NOMO-1 (cell line): ENCODE measurements at regions not wholly inside any gene's neighbourhood (a gene's known extent, or its start where the extent isn't known, plus 50 kb on each side); places are given as distances from the start of the nearest gene placed in this dataset.

ENCODE experiments used
- DNase-seq, 2 experiments: peaks; one replicate each; lab custom pipeline; 2025; ENCODE audit not compliant: unreplicated experiment in 2 of 2; lab: John Stamatoyannopoulos, UW

DNA sequence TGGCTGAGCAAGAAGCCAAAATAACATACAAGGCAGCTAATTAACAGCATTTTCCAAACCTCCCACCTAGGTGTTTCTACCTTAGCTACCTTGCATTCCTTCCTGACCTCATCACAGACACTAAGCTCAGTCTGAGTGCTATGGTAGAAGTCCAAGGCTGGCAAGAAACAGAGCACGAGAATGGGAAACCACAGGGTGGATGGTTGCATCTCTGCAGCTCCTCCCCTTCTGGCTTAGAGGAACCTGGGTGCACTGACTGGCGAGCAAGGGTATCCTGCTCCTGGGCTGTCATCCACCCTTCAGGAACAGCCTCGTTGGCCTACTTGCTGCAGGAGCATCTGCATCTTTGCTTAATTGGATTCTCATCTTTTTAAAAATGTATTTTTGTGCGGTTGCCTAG, 73.1 kb upstream of the KIRREL3 start:
- DNase-seq: no peak

DNA sequence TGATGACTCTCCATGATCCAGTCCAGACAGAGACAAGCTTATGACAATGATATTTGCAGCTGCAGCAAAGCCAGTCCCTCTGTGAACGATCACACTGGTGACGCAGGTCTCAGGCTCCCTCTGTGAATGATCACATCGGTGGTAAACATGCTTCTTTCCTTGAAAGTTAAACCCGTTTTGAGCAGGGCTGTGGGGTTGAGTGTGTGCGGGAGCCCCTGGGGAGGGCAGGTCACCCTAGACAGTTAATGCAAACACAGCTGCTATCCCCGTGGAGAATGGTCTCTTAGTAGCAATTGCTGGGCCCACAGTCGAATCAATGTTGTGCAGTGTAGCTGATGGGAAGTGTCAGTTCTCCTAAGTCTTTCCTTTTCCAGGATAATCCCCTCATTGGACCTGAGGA, 71.0 kb upstream of the KIRREL3 start:
- no peak for DNase-seq

DNA sequence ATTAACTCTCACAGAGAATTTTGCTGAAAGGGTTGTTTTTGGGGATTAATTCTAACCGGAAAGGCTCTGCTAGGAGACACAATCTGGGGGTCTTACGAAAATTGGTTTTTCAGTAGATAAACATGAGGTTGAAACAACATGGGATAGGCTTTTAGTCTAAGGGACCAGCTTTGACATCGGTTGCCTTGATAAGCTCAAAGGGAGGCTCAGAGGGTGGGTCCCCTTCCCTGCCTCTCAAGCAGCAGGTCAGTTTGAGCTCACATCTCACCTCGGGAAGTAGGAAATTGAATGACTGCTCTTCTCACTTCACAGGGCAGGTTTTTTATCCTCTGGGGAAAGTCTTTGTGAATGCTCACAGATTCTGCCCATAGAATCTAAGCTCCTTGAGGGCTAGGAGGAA, 70.2 kb upstream of the KIRREL3 start:
- no peak for DNase-seq

DNA sequence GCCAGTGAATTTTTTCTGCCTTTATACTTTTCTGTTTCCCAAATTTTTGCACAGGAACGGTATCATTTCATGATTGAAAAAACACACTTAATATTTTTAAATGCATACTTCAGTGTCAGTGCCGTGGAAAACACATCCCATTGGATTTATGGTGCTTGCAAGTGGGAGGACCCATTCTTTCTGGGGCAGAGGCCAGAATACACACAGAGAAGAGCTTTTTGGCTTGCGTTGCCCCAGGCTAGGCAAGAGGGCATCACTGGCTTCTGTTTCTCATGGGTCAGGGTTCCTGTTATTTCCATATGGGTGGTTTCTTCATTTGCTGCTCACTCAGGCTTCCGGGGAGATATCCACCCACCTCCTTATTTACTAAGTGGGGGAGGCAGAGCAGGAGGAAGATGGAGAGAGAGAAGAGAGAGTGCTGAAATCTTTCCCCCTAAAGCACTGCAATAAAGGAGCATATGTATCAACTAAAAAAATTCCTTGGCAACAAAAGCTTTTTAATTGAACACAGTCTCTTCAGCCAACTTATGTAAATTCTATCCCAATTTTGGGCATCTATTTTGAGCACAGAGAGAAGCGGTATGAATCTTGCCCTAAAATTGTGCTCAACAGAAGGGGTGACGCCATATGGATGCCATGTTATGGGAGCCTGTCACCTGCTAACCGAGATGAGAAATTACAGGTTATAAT, 66.0 kb upstream of the KIRREL3 start:
- DNase-seq: no peak

DNA sequence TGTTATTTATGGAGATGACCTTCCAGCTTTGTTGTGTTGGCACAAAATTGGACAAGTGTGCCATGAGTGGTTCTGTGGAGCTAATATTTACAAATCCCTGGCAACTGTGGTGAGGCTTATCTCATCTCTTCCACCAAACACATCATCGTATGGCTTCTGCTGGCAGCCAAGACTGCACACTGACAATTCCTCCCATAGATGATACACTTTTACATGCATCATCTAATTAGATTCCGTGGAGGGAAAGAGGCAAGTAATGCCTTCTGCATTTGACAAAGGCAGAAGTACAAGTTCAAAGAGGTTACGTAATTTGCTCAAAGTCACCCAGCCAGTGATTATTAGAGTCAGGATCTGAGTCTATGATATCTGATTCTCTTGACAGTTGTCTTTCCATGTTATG, 62.7 kb upstream of the KIRREL3 start:
- DNase-seq: no peak

DNA sequence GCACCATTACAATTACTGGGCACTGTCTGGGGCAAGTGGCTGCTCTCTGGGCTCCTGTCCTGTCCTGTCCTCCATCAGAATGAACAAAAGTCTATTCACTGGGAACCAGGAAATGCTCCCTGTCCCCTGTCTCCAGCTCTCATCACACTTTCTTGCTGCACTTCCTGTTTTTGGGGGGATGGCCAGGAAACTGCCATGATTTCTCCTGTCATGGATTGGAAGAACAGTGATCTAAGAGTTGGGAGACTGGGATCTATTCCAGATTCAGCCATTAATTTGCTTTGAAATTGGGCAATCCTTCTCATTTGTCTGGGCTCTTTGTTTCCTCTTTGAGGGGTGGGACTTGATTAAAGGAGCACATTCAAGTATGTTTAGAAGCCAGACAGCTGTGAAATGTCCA, 61.4 kb upstream of the KIRREL3 start:
- DNase-seq: no peak

DNA sequence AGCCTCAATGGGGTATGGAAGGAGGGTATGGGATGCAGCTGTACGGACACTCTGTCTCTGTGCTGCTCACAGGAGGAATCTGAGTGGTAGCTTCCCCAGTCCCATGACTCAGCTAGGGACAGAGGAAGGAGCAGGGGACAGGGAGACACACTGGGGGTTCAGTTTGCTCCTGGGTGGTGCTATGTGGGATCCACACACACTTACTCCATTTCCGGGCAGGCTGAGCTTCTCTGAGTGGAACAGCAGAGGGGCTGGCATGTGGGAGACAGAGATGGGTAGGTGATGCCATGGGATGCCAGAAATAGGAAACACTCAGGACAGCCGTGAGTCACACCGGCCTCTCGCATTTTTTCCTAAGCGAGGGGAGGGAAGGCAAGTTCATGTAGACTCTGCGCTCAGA, 59.2 kb upstream of the KIRREL3 start:
- no peak for DNase-seq

DNA sequence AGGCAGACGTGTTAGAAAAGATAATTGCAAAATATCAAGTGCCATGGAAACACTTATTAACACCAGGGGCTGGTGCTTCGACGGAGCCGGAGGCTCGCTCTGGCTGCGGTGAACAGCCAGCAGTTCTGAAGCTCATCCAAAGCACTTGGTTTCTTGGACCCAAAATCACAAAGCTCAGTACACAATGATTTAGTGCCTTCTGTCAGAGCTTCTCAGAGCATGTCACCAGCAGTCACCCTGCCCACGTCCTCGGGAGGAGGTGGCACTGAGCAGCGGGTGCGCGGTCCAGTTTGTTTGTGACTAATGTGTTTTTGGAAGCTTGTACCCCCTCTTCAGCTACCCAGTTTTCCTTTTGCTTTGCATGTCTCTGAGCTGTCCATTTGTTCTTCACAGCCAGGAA, 58.7 kb upstream of the KIRREL3 start:
- no peak for DNase-seq

DNA sequence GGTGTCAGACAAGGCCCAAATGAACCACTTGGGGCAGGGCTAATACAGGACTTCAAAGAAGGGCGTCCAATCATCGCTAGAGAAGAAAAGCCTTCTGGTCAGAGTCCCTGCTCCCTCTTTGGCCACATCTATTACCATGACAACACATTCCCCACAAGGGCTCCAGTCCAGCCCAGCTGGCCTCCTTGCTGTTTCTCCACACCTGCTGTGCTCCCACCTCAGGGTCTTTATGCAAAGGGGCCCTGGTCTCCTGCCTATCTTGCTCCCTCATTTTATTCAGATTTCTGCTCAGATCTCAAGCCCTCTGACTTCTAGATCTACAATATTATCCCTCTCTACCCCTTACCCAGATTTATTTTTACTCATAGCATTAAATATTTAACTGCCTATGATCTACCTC, 58.0 kb upstream of the KIRREL3 start:
- DNase-seq: no peak

DNA sequence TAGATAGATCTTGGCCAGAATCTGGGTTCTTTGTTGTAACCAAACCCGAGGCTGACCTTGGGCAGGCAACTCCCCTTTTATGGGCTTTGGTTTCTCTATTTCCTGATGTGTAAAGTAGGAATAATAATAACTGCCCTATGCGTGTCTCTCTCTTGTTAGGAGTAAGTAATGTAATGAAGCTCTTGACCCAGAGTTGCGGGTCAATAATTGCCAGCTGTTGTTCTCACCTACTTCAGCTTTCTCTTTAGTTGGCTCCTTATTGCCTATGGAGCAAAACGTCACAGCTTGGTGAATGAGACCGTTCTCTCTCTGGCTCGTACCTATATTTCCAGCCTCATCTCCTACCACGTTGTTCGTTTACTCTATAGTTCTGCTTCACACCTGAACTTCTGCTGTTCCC, 56.6 kb upstream of the KIRREL3 start:
- no peak for DNase-seq

DNA sequence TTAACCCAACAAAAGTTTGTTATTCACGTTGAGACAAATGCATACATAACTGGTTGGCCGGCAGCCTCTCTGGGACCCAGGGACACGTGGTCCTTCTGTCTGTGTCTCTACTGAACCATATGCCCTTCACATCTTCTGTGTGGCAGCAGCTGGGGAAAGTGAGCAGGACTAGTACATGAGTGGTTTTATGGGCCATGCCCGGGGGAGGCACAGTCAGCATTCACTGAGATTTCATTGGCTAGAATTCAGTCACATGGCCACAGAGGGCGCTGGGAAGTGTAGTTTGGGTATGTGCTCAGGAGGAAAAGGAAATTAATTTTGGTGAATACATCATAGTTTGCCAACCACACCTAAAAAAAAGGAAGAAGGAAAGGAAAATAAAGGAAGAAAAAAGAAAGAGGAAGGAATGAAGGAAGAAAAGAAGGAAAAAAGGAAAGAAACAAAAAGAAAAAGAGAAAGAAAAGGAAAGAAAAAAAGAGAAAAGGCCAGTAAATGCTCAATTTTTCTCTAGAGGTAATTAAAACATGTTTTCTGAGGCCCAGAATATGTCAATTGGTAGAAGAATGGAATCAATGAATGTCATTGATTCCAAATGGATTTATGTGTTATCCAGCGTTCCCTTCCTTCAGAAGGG, 55.9 kb upstream of the KIRREL3 start:
- no peak for DNase-seq

DNA sequence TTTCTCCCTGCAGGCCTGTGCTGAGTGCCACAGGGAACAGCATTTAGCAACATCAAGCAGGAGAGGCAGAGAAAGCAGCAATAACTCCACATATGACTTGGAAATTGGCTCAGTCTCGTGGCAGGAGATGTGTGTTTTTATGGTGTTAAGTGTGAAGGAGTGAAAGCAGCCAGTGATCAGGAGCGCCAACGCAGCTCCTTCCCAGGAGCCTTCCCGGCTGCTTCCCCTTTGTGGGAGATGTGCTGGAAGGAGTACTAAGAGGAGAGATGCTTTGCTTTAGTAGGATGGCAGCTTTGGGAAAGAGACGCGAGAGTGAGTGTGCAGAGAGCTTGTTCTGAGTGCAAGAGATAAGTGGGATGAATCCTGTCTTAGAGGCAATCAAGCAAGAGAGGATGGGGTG, 54.7 kb upstream of the KIRREL3 start:
- DNase-seq: no peak

DNA sequence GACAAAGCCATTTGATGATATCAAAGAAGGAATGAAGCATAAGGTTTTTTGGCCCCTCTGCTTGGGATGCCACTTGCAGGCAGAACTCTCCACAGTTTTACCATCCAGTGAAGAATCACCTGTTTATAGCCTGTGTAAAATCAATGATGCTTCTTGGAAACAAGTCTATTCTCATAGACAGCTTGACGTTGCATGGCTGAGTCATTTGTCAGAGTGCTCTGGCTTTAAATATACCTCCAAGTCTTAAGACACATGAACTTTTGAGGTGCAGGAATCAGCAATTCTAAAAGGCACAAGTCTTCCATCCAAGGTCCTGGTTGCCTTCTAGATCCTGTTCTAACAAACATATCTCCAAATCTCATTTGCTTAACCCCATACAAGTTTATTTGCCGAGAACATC, 53.6 kb upstream of the KIRREL3 start:
- no peak for DNase-seq

DNA sequence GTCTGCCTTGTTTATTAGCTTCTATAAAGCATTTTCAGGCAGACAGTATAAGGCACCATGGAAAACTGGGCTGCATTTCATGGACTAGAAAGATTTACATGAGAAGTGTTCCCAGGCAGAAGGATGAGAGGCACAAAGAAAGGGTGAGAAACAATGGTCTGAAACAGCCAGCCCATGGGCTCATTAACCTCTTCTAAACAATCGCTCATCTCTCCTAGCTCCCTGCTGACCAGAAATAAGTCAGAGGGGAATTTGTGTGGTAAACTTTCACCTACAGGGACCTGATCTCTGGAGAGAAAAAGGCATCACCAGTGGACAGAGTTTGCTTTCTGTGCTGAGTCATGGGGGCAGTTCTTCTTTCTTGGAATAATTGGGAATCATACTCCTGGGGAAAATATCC, 51.8 kb upstream of the KIRREL3 start:
- no peak for DNase-seq
